Transverse colon (tissue), 4 donors: ENCODE measurements at regions not wholly inside any gene's neighbourhood (a gene's known extent, or its start where the extent isn't known, plus 50 kb on each side); places are given as distances from the start of the nearest gene placed in this dataset.

Source experiments
- POLR2AphosphoS5 ChIP-seq, 3 donors: sonication (generic); formaldehyde crosslinking; IDR thresholded peaks; one replicate each; pipeline ENCODE4 v1.6.1; 2016; ENCODE audit warnings: antibody characterized with exemption in 3 of 3
- TF ChIP-seq, protein P1 (sequence below), 5 experiments: fragments of 200-600 bp in 3 of 5; fragments of 450-650 bp in 2 of 5; sonication (generic) in 3 of 5; IDR thresholded peaks; 1 replicate in 2 of 5; 2 replicates in 3 of 5; pipeline ENCODE4 v1.5.1; 2016 to 2017; ENCODE audit warnings: antibody characterized with exemption in 5 of 5, inconsistent platforms in 3 of 5, mild to moderate bottlenecking in 2 of 5, moderate library complexity in 1 of 5

DNA sequence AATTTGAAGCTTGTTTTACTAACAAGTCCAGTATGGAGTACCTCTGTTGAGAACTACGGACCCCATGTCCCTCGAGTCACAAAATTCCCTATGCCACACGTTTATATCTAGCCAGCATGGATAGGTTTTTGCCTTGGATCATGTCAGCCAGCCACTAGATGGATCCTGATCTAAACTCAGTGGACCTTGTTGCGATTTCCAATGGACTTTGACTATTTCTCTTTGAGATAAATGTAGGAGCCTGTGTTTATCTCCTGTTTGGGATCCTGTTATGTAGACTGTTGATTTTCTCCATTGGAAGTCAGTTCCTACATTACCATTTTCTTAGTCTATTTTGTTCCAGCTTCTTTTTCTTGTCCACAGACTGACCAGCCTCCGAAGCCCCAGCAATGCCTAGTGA, 127.1 kb upstream of the BMAL1 start:
- TF ChIP-seq, protein P1, sequence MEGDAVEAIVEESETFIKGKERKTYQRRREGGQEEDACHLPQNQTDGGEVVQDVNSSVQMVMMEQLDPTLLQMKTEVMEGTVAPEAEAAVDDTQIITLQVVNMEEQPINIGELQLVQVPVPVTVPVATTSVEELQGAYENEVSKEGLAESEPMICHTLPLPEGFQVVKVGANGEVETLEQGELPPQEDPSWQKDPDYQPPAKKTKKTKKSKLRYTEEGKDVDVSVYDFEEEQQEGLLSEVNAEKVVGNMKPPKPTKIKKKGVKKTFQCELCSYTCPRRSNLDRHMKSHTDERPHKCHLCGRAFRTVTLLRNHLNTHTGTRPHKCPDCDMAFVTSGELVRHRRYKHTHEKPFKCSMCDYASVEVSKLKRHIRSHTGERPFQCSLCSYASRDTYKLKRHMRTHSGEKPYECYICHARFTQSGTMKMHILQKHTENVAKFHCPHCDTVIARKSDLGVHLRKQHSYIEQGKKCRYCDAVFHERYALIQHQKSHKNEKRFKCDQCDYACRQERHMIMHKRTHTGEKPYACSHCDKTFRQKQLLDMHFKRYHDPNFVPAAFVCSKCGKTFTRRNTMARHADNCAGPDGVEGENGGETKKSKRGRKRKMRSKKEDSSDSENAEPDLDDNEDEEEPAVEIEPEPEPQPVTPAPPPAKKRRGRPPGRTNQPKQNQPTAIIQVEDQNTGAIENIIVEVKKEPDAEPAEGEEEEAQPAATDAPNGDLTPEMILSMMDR (IDR thresholded peaks at IDR 0.05), result no peak
- no peak for TF ChIP-seq POLR2AphosphoS5 (IDR thresholded peaks at IDR 0.05)
